Suppressor macrophage (primary cell): ENCODE measurements at regions not wholly inside any gene's neighbourhood (a gene's known extent, or its start where the extent isn't known, plus 50 kb on each side); places are given as distances from the start of the nearest gene placed in this dataset.

Experiments
- DNase-seq, 4 experiments: peaks; one replicate each; pipeline ENCODE4 v3.0.0-alpha.2; 2020 to 2022

DNA sequence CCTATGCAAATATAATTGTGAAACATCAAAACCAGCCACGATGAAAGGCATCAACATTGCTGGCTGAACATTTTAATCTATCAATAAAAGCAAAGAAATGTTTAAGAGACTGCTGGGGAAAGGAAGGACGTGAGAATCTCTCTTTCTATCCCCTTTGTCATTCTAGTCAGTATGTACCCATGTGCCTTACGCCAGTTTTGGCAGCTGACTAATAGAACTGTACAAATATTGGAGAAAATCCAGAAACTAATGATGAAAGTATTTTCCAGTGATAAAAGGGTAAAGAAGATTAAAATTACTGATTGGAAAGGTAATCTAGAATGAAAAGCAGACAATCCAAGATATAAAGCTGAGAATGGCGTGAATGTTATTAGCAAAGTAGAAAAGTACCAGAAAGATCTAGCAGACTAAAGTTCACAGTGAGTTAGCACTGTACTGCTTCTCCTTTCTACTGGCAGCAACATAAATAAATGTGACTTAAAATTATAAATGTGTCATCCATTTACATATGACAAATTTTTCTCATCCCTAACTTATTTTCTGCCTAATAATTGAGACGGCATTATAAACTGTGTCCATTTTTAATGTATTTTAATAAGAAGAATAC is 401.9 kb upstream of the CNTN4 start:
- DNase-seq: no peak

GRCh38 chr3:1699361-1699920 is 399.2 kb upstream of the CNTN4 start:
- DNase-seq: no peak

DNA sequence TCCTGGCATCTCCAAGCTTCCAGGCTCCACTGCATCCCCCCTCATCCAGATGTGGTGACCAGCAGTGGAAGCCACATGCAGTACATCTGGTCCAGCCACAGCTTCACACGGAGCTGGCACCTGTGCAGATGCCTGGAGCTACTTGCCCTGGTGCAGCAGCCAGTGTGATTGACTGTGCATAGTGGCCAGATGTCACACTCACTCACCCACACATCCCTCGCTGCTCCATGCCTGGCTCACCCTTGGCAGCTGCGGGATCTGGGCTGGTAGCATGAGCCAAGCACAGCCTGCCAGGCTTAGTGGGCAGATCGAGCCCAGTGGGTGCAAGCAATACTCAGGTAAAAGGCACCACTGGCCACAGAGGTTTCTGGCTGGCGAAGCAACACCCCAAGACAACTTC is 398.0 kb upstream of the CNTN4 start:
- no peak for DNase-seq

- no peak for DNase-seq
These were observed 395.5 kb upstream of the CNTN4 start for GRCh38 chr3:1703169-1703568.

DNA sequence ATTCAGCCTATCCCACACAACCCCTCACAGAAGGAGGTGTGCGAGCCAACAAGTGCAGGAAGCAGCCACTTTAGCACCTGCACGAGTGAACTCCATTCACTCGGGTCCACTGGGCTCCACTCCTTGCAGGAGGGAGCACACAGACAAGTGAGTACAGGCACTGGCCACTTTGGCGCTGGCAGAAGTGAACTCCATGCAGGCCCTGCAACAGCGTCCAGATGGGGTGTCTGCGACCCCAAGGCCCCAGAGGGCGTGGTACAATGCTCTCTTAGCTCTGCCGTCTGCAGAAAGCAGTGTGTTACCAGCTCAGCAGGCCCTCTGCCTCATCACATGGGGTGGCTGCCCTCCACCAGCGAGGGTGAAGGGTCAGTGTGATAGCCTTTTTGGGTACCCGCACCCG is 388.0 kb upstream of the CNTN4 start:
- DNase-seq: no peak

DNA sequence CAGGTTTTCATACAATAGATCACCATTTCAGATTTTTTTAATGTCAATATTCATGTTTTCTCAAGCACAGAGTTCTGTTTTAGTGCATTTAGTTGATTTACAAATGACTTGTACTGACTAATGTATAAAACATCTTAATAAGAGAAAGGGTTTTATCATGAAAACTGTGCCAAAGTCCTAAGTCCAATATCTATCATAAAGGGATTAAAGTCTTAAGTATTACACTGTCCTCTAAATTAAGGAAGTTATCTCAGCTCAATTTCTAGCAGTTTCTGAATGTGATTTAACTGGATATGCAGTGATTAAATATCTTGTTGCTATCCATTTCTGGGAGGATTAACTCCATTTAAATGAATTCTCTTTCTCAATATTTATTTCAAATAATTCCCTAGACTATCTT is 381.1 kb upstream of the CNTN4 start:
- no peak for DNase-seq

DNA sequence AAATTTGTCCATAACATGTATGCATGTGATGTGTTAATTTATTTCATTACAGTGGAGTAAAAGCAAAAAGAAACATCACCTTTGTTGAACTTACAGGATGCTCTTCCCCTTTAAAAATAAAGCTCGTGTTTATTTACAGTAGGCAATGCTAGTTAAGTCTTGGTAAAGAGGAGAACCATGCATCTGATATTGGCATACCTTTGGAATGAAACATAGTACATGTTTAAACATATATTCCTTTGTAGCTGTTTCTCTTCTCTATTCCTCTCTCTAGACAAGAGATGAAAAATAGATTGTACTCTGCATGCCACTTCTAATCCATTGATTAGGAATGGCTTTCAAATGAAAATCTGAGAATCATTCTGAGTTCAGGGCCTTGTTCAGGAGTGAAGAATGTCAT is 374.9 kb upstream of the CNTN4 start:
- DNase-seq: no peak

GRCh38 chr3:1726741-1727140 is 371.9 kb upstream of the CNTN4 start:
- no peak for DNase-seq

- DNase-seq: no peak
These were observed 371.4 kb upstream of the CNTN4 start for GRCh38 chr3:1727242-1727641.

- DNase-seq: no peak
These were observed 370.2 kb upstream of the CNTN4 start for GRCh38 chr3:1728510-1728909.

GRCh38 chr3:1734494-1735122 is 364.1 kb upstream of the CNTN4 start:
- no peak for DNase-seq

DNA sequence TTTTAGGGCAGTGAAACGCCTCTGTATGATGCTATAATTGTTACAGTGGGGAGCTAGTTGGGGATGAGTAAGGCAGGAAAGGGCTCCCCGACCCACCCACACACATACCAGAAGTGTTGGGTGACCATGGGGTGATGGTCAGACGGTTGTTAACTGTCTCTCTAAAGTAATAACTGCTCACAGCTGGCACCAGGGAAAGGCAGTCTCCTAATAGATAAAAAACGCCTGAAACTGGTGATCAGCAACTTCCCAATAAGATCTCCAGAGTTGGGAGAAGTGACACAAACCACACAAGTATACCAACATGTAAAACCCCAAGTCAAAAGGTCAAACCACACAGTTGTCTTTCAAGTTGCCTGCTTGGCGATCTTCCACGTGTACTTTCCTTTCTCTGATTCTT is 346.5 kb upstream of the CNTN4 start:
- no peak for DNase-seq

GRCh38 chr3:1766384-1766783 is 332.3 kb upstream of the CNTN4 start:
- DNase-seq: no peak

- DNase-seq: no peak
These were observed 325.0 kb upstream of the CNTN4 start for GRCh38 chr3:1773679-1774078.

DNA sequence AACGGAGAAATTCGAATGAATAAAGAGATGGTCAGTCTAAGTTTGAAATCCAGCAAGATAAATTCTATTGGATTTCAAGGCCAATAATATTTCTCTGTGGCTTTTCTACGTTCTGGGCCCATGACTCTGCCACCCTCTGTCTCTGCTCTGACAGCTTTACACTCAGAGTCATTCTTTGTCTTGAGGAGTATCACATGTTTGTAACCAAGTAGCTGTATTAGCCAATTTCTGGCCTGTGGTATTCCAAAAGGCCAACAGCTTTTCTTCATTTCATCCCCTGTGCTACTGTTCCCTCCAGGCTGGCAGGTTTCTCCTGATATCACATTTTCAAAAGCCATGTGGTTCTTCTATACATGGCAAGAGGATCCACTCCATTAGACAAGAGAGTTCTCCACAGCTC is 324.1 kb upstream of the CNTN4 start:
- no peak for DNase-seq

DNA sequence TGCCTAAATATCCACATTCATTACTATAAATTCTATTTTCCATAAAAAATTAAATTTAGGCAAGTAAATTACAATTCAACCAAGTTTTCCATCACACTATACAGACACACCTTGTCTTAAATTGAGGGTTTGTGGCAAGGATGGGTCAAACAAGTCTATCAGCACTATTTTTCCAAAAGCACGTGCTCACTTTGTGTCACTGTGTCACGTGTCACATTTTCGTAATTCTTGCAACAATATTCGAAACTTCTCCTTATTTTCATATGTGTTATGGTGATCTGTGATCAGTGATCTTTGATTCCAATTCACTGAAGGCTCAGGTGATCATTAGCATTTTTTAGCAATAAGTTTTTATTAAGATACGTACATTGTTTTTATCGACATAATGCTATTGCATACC is 323.3 kb upstream of the CNTN4 start:
- no peak for DNase-seq

- DNase-seq: no peak
These were observed 314.7 kb upstream of the CNTN4 start for GRCh38 chr3:1783995-1784394.

DNA sequence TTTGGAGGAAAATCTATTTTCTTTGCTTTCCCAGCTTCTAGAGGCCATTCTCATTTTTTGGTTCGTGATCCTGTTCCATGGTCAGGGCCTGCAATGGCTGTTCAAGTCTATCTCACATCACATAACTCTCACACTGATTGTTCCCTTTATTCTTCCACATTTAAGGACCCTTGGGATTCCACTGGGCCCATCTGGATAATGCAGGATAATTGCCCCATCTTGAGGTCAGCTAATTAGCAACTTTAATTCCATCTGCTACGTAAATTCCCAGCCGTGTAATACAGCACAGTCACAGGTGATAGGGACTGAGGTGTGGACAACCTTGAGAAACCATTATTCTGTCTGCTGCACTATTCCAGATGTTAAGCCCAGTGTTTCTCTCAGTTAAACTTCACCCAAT is 311.6 kb upstream of the CNTN4 start:
- DNase-seq: no peak

GRCh38 chr3:1792466-1792865 is 306.2 kb upstream of the CNTN4 start:
- DNase-seq: no peak

- no peak for DNase-seq
These were observed 299.8 kb upstream of the CNTN4 start for GRCh38 chr3:1798711-1799405.

DNA sequence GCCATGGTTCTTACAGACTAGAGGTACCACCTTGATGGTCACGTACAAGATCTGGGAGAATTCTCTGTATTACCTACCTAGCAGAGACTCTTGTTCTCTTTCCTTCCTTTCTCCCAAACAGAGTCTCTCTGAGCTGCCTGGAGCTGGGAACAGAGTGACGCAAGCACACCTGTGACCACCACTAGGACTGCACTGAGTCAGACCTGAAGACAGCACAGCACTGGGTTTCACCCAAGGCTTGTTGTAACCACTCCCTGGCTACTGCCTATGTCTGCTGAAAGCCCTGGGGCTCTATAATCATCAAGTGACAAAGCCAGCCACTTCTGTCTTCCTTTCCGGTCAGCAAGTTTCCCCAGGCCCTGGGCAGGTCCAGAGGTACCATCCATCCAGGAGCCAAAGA is 293.3 kb upstream of the CNTN4 start:
- DNase-seq: no peak

DNA sequence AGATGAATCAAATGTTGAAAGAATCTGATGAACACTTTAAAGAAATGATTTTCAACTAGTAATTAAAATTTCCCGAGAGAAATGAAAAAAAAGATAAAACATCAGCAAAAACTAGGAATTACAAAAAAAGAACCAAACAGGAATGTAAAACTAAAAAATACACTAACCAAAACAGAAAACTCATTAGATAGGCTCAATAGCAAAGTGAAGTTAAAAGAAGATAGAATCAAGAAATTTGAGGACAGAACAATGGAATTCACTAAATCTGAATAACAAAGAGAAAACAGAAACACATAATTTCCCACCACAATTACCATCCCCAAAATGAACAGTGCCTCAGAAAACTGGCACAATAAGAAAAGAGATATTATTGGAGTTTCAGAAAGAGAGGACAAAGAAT is 290.1 kb upstream of the CNTN4 start:
- no peak for DNase-seq

DNA sequence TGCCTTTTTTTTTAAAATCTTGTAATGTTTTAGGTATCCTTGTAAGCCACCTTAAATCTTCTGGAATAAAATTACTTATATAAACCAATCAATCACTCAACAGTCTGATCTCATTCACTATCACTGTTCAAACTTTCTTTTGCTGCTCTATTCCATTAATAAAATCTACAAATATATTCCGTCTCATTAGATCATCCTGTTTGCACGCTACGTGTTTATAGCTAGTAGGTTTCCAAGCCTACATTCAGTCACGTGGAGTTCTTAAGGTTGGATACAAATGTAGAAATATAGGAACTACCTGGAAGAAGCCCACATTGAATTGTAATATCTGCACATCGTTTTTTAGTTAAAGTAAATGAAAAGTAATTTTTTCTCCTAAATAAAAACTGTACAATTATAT is 274.8 kb upstream of the CNTN4 start:
- DNase-seq: no peak

DNA sequence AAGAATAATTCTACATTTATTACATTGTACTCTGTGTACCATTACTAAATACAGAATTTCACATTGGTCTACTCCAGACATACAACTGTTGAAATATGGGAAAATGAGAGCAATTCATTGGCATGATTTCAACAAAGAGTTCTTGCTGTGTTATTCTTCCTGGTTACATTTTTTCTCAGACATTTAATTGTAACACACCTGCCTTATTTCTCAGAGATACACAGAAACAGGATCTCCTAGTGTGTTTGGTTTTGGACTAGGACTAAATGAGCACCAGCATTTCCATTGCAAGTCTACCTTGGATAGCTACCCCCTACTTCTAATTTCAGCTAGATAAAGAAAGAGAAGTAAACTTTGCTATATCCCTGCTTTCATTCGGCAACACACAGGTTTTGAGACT is 274.3 kb upstream of the CNTN4 start:
- no peak for DNase-seq
